ENCODE measurements at regions not wholly inside any gene's neighbourhood (a gene's known extent, or its start where the extent isn't known, plus 50 kb on each side); places are given as distances from the start of the nearest gene placed in this dataset.
"Not testable (repeated sequence)": the region's sequence is repeated elsewhere in the genome, so short reads cannot be mapped to it uniquely, and the experiment has no call there.

DNA sequence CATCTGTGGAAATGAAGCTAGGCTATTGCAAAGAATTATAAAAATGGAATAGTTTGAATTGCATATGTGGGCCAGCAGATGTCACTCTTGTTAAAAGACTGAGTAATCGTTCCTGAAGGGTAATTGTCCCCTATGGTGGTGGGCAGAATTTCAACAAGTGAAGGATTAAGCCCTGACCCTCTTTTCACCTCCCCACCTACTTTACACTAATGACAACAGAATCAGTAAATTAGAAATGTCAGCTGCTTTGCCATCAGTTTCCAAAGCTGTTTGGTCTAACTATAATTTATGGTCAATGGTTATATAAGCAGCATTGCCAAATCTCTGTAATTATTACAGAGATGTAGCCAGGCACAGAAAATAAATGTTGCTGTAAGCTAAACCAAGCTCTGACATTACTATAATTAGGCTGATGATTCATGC lies 898.6 kb downstream of the AMY1C start:
- peak; percentile 68 for FAIRE-seq
- peak; percentile 13 for DNase-seq (ENCODE audit: insufficient read length, low spot score)
- TF ChIP-seq TAF1 (IDR thresholded peaks at IDR 0.05; ENCODE audit: low read depth, low read length) (no peak), PAX5 (IDR thresholded peaks at IDR 0.05; ENCODE audit: insufficient read depth, low read length, severe bottlenecking) (no peak), SPI1 (IDR thresholded peaks at IDR 0.05; ENCODE audit: low read depth, low read length) (no peak), POLR2AphosphoS5 (IDR thresholded peaks at IDR 0.05; ENCODE audit: low read depth, low read length) (no peak), POU2F2 (IDR thresholded peaks at IDR 0.05; ENCODE audit: low read depth, low read length) (no peak), POLR2A (IDR thresholded peaks at IDR 0.05; ENCODE audit: low read depth, low read length) (no peak)

DNA sequence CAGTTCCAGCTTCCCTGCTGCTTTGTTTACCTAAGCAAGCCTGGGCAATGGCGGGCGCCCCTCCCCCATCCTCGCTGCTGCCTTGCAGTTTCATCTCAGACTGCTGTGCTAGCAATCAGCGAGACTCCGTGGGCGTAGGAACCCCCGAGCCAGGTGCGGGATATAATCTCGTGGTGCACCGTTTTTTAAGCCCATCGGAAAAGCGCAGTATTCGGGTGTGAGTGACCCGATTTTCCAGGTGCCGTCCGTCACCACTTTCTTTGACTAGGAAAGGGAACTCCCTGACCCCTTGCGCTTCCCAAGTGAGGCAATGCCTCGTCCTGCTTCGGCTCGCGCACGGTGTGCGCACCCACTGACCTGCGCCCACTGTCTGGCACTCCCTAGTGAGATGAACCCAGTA lies 914.7 kb downstream of the AMY1C start:
- FAIRE-seq; DNase-seq (ENCODE audit: insufficient read length, low spot score): not testable (repeated sequence)

DNA sequence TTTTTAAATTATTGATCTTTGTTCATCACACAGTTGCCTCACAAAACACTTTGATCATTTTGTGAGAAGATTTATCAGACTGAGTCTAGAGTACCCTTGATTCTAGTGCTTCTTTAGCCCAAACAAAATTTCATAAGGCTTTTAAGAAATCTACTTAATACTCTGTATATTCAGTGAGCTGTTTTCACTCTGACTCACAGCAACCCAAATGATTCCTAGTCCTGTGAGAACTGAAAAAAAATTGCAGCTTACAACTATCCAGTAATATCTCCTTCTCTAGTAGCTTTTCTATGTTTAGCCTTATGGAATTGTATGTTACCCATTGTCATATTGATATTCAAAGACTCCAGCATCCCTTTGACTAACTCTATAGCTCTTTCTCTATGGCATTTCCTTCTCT lies 915.6 kb downstream of the AMY1C start:
- TF ChIP-seq POU2F2 (IDR thresholded peaks at IDR 0.05; ENCODE audit: low read depth, low read length), result no peak
- no peak for TF ChIP-seq SPI1 (IDR thresholded peaks at IDR 0.05; ENCODE audit: low read depth, low read length)
- TF ChIP-seq POLR2A (IDR thresholded peaks at IDR 0.05; ENCODE audit: low read depth, low read length), result no peak
- TF ChIP-seq TAF1 (IDR thresholded peaks at IDR 0.05; ENCODE audit: low read depth, low read length), result no peak
- no peak for TF ChIP-seq PAX5 (IDR thresholded peaks at IDR 0.05; ENCODE audit: insufficient read depth, low read length, severe bottlenecking)
- TF ChIP-seq POLR2AphosphoS5 (IDR thresholded peaks at IDR 0.05; ENCODE audit: low read depth, low read length), result no peak
- no peak for DNase-seq (ENCODE audit: insufficient read length, low spot score)
- no peak for FAIRE-seq

- no peak for TF ChIP-seq POLR2A (IDR thresholded peaks at IDR 0.05; ENCODE audit: low read depth, low read length)
- TF ChIP-seq SPI1 (IDR thresholded peaks at IDR 0.05; ENCODE audit: low read depth, low read length), result no peak
- no peak for TF ChIP-seq TAF1 (IDR thresholded peaks at IDR 0.05; ENCODE audit: low read depth, low read length)
- no peak for TF ChIP-seq POLR2AphosphoS5 (IDR thresholded peaks at IDR 0.05; ENCODE audit: low read depth, low read length)
- no peak for FAIRE-seq
- DNase-seq (ENCODE audit: insufficient read length, low spot score), result no peak
Measured at GRCh38 chr1:104671684-104672353, 922.1 kb downstream of the AMY1C start.

- no peak for TF ChIP-seq TAF1 (IDR thresholded peaks at IDR 0.05; ENCODE audit: low read depth, low read length)
- no peak for TF ChIP-seq SPI1 (IDR thresholded peaks at IDR 0.05; ENCODE audit: low read depth, low read length)
- TF ChIP-seq POLR2AphosphoS5 (IDR thresholded peaks at IDR 0.05; ENCODE audit: low read depth, low read length), result no peak
- TF ChIP-seq PAX5 (IDR thresholded peaks at IDR 0.05; ENCODE audit: insufficient read depth, low read length, severe bottlenecking), result no peak
- TF ChIP-seq POU2F2 (IDR thresholded peaks at IDR 0.05; ENCODE audit: low read depth, low read length), result no peak
- no peak for TF ChIP-seq POLR2A (IDR thresholded peaks at IDR 0.05; ENCODE audit: low read depth, low read length)
- DNase-seq (ENCODE audit: insufficient read length, low spot score) (no peak), FAIRE-seq (no peak)
Measured at GRCh38 chr1:104699433-104699832, 949.7 kb downstream of the AMY1C start.

- TF ChIP-seq POLR2AphosphoS5 (IDR thresholded peaks at IDR 0.05; ENCODE audit: low read depth, low read length) (no peak), SPI1 (IDR thresholded peaks at IDR 0.05; ENCODE audit: low read depth, low read length) (no peak), TAF1 (IDR thresholded peaks at IDR 0.05; ENCODE audit: low read depth, low read length) (no peak), POLR2A (IDR thresholded peaks at IDR 0.05; ENCODE audit: low read depth, low read length) (no peak), POU2F2 (IDR thresholded peaks at IDR 0.05; ENCODE audit: low read depth, low read length) (no peak), PAX5 (IDR thresholded peaks at IDR 0.05; ENCODE audit: insufficient read depth, low read length, severe bottlenecking) (no peak)
- FAIRE-seq, result no peak
- DNase-seq (ENCODE audit: insufficient read length, low spot score), result no peak
Measured at GRCh38 chr1:104702731-104703130, 953.0 kb downstream of the AMY1C start.

DNA sequence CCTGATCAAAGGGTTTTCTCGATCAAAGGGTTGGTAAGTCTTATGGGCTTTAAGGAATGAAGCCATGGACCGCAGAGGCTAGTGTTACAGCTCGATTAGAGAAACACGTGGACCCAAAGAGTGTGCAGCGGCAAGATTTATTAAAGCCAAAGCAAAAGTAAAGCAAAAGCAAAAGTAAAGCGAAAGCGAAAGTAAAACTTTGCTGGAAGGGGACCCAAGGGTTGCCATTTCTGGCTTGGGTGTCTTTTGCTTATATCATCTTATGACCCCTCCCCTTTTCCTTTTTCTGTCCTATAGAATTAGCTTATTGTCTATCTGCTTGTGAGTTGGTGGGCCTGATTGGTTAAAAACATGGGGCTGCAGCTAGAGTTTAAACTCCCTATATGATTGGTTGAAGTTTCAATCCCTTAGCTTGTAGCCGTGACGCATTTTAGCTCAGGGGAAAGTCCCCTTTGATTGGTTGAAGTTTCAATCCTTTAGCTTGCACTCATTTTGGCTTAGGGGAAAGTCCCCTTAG lies 957.0 kb downstream of the AMY1C start:
- DNase-seq (ENCODE audit: insufficient read length, low spot score) (no peak), FAIRE-seq (no peak)
- TF ChIP-seq PAX5 (IDR thresholded peaks at IDR 0.05; ENCODE audit: insufficient read depth, low read length, severe bottlenecking), result no peak
- TF ChIP-seq TAF1 (IDR thresholded peaks at IDR 0.05; ENCODE audit: low read depth, low read length), result no peak
- no peak for TF ChIP-seq POLR2A (IDR thresholded peaks at IDR 0.05; ENCODE audit: low read depth, low read length)
- TF ChIP-seq POU2F2 (IDR thresholded peaks at IDR 0.05; ENCODE audit: low read depth, low read length), result no peak
- TF ChIP-seq POLR2AphosphoS5 (IDR thresholded peaks at IDR 0.05; ENCODE audit: low read depth, low read length), result no peak
- no peak for TF ChIP-seq SPI1 (IDR thresholded peaks at IDR 0.05; ENCODE audit: low read depth, low read length)

DNA sequence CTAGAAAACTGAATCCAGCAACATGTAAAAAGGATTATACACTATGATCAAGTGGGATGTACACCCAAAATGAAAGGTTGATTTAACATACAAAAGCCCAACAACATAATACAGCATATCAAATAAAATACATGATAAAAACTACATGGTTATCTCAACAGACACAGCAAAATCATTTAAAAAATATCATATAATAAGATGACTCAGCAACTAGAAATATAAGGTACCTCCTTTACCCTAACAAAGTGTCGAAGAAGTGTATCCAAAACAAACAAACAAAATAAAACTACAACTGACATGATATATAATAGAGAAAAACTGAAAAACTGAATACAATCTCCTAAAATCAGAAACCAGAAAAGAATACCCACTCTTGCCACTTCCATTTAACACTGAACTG lies 969.1 kb downstream of the AMY1C start:
- no peak for TF ChIP-seq TAF1 (IDR thresholded peaks at IDR 0.05; ENCODE audit: low read depth, low read length)
- TF ChIP-seq POU2F2 (IDR thresholded peaks at IDR 0.05; ENCODE audit: low read depth, low read length), result no peak
- no peak for TF ChIP-seq PAX5 (IDR thresholded peaks at IDR 0.05; ENCODE audit: insufficient read depth, low read length, severe bottlenecking)
- no peak for TF ChIP-seq POLR2A (IDR thresholded peaks at IDR 0.05; ENCODE audit: low read depth, low read length)
- TF ChIP-seq POLR2AphosphoS5 (IDR thresholded peaks at IDR 0.05; ENCODE audit: low read depth, low read length), result no peak
- no peak for TF ChIP-seq SPI1 (IDR thresholded peaks at IDR 0.05; ENCODE audit: low read depth, low read length)
- no peak for DNase-seq (ENCODE audit: insufficient read length, low spot score)
- no peak for FAIRE-seq

DNA sequence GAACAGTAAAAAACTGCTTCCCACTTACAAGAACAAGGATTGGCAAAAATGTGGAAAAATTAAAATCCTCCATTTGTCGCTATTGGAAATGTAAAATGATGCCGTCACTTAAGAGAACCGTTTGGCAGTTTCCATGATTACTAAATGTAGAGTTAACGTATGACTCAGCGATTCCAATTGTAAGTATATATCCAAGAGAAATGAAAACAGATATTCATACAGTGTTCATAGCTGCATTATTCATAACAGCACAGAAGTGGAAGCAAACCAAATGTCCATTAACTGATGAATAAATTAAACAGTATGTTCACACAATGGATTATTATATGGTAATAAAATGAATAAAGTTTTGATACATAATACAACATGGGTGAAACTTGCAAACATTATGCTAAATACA lies 971.0 kb downstream of the AMY1C start:
- FAIRE-seq (no peak), DNase-seq (ENCODE audit: insufficient read length, low spot score) (no peak)
- TF ChIP-seq SPI1 (IDR thresholded peaks at IDR 0.05; ENCODE audit: low read depth, low read length) (no peak), PAX5 (IDR thresholded peaks at IDR 0.05; ENCODE audit: insufficient read depth, low read length, severe bottlenecking) (no peak), POU2F2 (IDR thresholded peaks at IDR 0.05; ENCODE audit: low read depth, low read length) (no peak), POLR2AphosphoS5 (IDR thresholded peaks at IDR 0.05; ENCODE audit: low read depth, low read length) (no peak), POLR2A (IDR thresholded peaks at IDR 0.05; ENCODE audit: low read depth, low read length) (no peak), TAF1 (IDR thresholded peaks at IDR 0.05; ENCODE audit: low read depth, low read length) (no peak)

DNA sequence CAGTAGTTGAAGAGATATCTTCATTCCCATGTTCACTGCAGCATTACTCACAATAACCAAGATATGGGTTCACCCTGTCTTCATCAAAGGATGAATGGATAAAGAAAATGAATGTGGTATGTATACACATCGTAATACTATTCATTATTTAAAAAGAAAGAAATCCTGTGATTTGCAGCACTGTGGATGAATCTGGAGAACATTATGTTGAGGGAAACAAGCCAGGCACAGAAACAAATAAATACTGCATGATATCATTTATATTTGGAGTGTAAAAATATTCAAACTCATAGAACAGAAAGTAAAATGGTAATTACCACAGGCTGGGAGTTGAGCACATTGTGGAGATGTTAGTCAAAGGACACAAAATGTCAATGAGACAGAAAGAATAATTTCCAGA lies 977.2 kb downstream of the AMY1C start:
- TF ChIP-seq PAX5 (IDR thresholded peaks at IDR 0.05; ENCODE audit: insufficient read depth, low read length, severe bottlenecking), result no peak
- no peak for TF ChIP-seq POU2F2 (IDR thresholded peaks at IDR 0.05; ENCODE audit: low read depth, low read length)
- no peak for TF ChIP-seq TAF1 (IDR thresholded peaks at IDR 0.05; ENCODE audit: low read depth, low read length)
- no peak for TF ChIP-seq POLR2AphosphoS5 (IDR thresholded peaks at IDR 0.05; ENCODE audit: low read depth, low read length)
- no peak for TF ChIP-seq SPI1 (IDR thresholded peaks at IDR 0.05; ENCODE audit: low read depth, low read length)
- no peak for TF ChIP-seq POLR2A (IDR thresholded peaks at IDR 0.05; ENCODE audit: low read depth, low read length)
- FAIRE-seq (no peak), DNase-seq (ENCODE audit: insufficient read length, low spot score) (no peak)
